ENCODE measurements at regions not wholly inside any gene's neighbourhood (a gene's known extent, or its start where the extent isn't known, plus 50 kb on each side); places are given as distances from the start of the nearest gene placed in this dataset.

DNA sequence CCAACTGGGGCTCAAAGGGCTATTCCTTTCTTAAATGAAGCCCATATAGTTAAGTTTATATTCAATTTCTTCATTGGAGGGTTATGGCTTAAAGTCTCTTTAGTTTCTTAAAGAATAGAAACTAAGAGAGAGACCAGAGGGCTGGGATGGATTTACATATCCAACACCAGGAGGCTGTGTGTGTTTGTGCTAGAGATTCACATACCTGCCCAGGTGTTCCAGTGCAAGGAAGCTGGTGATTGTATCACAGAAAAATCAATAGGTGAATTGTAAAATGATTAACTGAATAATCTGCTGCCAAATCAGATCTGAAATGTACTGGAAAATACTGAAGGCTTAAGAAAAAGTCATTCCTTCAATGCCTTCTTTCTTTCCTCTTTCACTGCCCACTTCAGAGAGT is 148.2 kb upstream of the BDNF start:
- no peaks in the 10 kb centered on the region for H3K4me1 ChIP-seq
- no peaks in the 10 kb centered on the region for H3K27me3 ChIP-seq
- H3K4me3 ChIP-seq = no peak overlapping the region
- no peak for TF ChIP-seq POLR2A (IDR thresholded peaks at IDR 0.05)
- no peak for TF ChIP-seq CTCF (IDR thresholded peaks at IDR 0.05)
- no peak overlapping the region for H3K27ac ChIP-seq
- no peaks in the 10 kb centered on the region for H3K9me3 ChIP-seq
- H3K36me3 ChIP-seq = no peaks in the 10 kb centered on the region
- DNase-seq = no peak

DNA sequence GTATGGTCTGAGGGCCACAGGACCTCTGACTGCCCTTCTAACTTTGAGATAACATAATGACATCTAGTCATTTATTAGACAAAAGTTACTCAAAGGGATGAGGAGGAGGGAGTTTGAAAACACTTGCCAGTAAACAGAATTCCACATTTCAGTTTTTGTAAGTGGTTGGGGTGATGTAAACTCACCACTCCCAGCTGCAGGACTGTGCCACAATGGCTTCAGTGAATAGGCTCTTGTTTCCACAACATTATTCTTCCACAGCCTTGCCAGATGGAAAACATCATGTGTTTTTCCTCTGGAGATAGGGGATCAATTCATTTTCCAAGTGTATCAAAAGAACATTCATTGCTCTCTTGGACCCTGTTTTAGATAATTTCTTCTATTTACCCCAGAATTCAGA is 147.2 kb upstream of the BDNF start:
- Histone ChIP-seq H3K36me3 (no peaks in the 10 kb centered on the region), H3K27me3 (no peaks in the 10 kb centered on the region), H3K4me3 (no peak overlapping the region), H3K9me3 (no peaks in the 10 kb centered on the region), H3K4me1 (no peaks in the 10 kb centered on the region), H3K27ac (no peak overlapping the region)
- TF ChIP-seq POLR2A (IDR thresholded peaks at IDR 0.05) = no peak
- TF ChIP-seq CTCF (IDR thresholded peaks at IDR 0.05) = no peak
- no peak for DNase-seq

DNA sequence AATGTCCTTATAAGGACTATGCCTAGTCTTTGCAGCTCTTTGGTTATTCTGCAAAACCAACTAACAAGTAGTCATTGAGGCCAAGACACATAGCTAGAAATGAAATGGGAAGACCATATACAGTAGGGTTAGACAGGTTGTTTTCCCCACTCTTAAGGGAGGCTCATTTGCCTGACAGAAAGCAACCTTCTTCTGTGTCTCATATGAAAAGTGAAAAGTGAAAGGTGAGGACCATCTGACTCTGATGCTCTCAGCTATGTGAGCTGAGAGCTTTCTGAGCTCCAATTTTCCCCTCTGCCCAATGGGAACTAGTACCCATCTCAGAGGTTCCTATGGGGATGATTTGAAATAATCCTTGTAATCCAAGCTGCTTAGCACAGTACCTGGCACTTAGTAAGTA is 142.0 kb upstream of the BDNF start:
- H3K9me3 ChIP-seq = no peaks in the 10 kb centered on the region
- H3K27ac ChIP-seq = no peak overlapping the region
- H3K36me3 ChIP-seq = no peaks in the 10 kb centered on the region
- no peak overlapping the region for H3K4me3 ChIP-seq
- TF ChIP-seq CTCF (IDR thresholded peaks at IDR 0.05) = no peak
- TF ChIP-seq POLR2A (IDR thresholded peaks at IDR 0.05) = no peak
- DNase-seq = no peak
- no peaks in the 10 kb centered on the region for H3K27me3 ChIP-seq
- no peaks in the 10 kb centered on the region for H3K4me1 ChIP-seq

DNA sequence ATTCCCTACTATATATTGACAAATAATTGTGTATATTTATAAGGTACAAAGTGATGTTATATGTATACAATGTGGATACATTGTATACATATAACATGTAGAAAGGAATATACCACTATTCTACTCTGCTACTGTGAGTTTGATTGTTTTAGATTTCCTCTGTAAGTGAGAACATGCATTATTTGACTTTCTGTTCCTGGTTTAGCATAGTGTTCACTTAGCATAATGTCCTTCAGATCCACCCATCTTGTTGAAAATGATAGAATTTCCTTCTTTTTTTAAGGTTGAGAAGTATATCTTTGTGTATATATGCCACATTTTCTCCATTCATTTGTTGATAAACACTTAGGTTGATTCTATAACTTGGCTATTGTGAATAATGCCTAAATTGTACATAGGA is 140.8 kb upstream of the BDNF start:
- no peak overlapping the region for H3K27ac ChIP-seq
- DNase-seq = no peak
- no peak overlapping the region for H3K4me3 ChIP-seq
- TF ChIP-seq POLR2A (IDR thresholded peaks at IDR 0.05) (no peak), CTCF (IDR thresholded peaks at IDR 0.05) (no peak)
- H3K9me3 ChIP-seq = no peaks in the 10 kb centered on the region
- H3K4me1 ChIP-seq = no peaks in the 10 kb centered on the region
- no peaks in the 10 kb centered on the region for H3K27me3 ChIP-seq
- no peaks in the 10 kb centered on the region for H3K36me3 ChIP-seq

DNA sequence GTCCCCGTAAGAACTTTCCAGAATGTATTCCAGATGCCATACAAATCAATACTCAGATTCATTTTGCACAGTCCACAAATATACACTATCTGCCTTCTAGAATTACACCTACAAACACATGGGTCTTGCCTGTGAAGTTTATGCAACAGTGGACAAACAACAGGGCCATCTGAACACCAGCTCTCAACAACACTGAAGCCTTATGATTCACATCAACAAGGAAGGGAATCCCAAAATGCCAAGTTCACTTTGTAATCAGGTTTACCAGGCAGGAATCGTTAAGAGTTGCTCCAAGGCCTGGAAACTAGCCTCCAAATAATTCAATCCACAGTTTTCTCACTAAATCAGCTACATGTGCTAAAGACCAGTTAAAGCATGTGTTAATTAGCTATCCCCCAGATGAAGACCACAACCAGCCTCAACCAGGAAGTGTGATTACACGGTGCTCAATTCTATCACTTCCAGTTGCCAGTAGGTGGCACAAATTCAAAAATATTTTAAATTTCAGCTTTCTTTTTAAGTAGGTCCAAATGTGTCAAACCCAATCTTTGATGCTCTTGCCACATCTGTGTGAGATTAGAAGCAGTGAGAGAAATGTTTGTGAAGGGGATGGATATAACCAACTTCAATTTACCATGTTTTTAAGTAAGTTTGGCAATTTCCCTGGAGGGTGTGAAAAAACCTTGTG is 139.1 kb upstream of the BDNF start:
- Histone ChIP-seq H3K27ac (no peak overlapping the region), H3K4me1 (no peaks in the 10 kb centered on the region), H3K4me3 (no peak overlapping the region), H3K27me3 (no peaks in the 10 kb centered on the region), H3K36me3 (no peaks in the 10 kb centered on the region), H3K9me3 (no peaks in the 10 kb centered on the region)
- DNase-seq = no peak
- TF ChIP-seq POLR2A (IDR thresholded peaks at IDR 0.05) (no peak), CTCF (IDR thresholded peaks at IDR 0.05) (peak in 2 of 6 experiments; percentile 22 to 26)

GRCh38 chr11:27838674-27839073 is 138.4 kb upstream of the BDNF start:
- Histone ChIP-seq H3K36me3 (no peaks in the 10 kb centered on the region), H3K9me3 (no peaks in the 10 kb centered on the region), H3K27ac (no peak overlapping the region), H3K4me1 (no peaks in the 10 kb centered on the region), H3K4me3 (no peak overlapping the region), H3K27me3 (no peaks in the 10 kb centered on the region)
- no peak for DNase-seq
- TF ChIP-seq POLR2A (IDR thresholded peaks at IDR 0.05) = no peak
- TF ChIP-seq CTCF (IDR thresholded peaks at IDR 0.05) = no peak

All from Peyer's patch (tissue), 4 donors.